ENCODE measurements at regions not wholly inside any gene's neighbourhood (a gene's known extent, or its start where the extent isn't known, plus 50 kb on each side); places are given as distances from the start of the nearest gene placed in this dataset.

DNA sequence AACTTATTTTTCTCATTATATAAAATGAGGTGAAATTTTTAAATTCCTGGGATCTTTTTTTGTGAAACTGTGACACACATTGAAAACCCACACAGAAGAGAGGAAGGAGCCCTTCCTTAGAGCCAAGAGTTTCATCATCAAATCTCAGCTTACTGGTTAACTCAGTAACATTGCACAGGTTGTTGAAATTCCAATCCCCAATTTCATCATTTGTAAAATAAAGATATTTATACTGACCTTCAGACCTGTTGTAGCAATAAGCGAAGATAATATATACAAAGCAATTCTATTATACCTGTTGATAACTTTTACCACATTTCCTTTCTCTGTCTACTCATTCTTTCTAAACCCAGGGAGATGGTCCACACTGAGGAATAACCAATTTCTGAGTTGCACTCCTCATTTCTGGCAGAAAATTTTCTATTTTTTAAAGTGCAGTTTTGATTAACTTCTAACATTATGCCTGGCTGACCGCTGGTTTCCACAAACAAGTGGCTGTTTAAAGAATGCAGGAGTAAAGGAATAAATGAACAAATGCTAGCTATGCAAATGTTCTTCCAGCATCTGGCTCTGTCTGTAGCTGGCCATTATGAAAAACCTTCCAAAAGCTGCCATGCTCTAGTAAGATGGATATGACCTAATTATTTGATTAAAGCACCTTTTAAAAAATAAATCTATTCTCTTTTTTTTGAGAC, 105.7 kb upstream of the LINC00305 start:
- Histone ChIP-seq H3K36me3 (ENCODE audit: low read length) (no peaks in the 10 kb centered on the region), H2AFZ (ENCODE audit: low read depth, low read length, severe bottlenecking) (no peak overlapping the region), H3K27ac (ENCODE audit: low read depth, low read length) (no peak overlapping the region), H3K79me2 (ENCODE audit: insufficient read depth, low read length) (no peaks in the 10 kb centered on the region), H3K4me2 (ENCODE audit: low read depth, low read length, poor library complexity, severe bottlenecking) (no peak overlapping the region), H3K27me3 (ENCODE audit: low read length) (no peaks in the 10 kb centered on the region), H3K9ac (ENCODE audit: low read length) (no peak overlapping the region), H4K20me1 (ENCODE audit: low read depth, low read length) (no peaks in the 10 kb centered on the region), H3K4me3 (ENCODE audit: insufficient read depth, low read length, poor library complexity, severe bottlenecking) (no peak overlapping the region), H3F3A (ENCODE audit: insufficient read depth) (no peaks in the 10 kb centered on the region), H3K9me2 (replicated peaks; ENCODE audit: insufficient read depth, low read length) (no peaks in the 10 kb centered on the region), H3K9me3 (ENCODE audit: insufficient read depth, low read length) (no peaks in the 10 kb centered on the region)
- TF ChIP-seq, protein P1, sequence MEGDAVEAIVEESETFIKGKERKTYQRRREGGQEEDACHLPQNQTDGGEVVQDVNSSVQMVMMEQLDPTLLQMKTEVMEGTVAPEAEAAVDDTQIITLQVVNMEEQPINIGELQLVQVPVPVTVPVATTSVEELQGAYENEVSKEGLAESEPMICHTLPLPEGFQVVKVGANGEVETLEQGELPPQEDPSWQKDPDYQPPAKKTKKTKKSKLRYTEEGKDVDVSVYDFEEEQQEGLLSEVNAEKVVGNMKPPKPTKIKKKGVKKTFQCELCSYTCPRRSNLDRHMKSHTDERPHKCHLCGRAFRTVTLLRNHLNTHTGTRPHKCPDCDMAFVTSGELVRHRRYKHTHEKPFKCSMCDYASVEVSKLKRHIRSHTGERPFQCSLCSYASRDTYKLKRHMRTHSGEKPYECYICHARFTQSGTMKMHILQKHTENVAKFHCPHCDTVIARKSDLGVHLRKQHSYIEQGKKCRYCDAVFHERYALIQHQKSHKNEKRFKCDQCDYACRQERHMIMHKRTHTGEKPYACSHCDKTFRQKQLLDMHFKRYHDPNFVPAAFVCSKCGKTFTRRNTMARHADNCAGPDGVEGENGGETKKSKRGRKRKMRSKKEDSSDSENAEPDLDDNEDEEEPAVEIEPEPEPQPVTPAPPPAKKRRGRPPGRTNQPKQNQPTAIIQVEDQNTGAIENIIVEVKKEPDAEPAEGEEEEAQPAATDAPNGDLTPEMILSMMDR (IDR thresholded peaks at IDR 0.05; ENCODE audit: insufficient read depth, low read length, poor library complexity, severe bottlenecking) = no peak
- TF ChIP-seq EZH2phosphoT487 (conservative IDR thresholded peaks at IDR 0.05; ENCODE audit: low read length) = no peak

DNA sequence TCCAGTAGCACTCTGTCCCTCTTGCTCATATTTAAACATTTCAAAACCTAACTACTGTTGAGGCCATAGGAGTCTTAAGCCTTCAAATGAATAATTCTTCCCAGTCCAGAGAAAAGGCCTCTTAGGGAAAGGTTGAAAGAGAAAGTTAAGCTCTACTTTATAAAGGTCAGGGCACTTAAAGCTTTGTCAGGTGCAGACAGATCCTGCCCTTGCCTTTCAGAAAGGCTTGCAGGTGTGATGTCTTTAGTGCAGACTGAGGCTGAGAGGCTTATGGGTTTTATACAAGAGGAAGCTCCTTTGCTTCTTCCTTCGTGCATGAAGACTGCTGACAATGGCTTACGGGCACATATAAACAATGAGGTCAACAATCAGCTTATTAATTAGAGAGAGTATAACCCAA, 105.0 kb upstream of the LINC00305 start:
- Histone ChIP-seq H3K9me3 (ENCODE audit: insufficient read depth, low read length) (no peaks in the 10 kb centered on the region), H3K4me3 (ENCODE audit: insufficient read depth, low read length, poor library complexity, severe bottlenecking) (no peak overlapping the region), H3K79me2 (ENCODE audit: insufficient read depth, low read length) (no peaks in the 10 kb centered on the region), H3K27me3 (ENCODE audit: low read length) (no peaks in the 10 kb centered on the region), H3K36me3 (ENCODE audit: low read length) (no peaks in the 10 kb centered on the region), H3F3A (ENCODE audit: insufficient read depth) (no peaks in the 10 kb centered on the region), H4K20me1 (ENCODE audit: low read depth, low read length) (no peaks in the 10 kb centered on the region), H3K9me2 (replicated peaks; ENCODE audit: insufficient read depth, low read length) (no peaks in the 10 kb centered on the region), H3K9ac (ENCODE audit: low read length) (no peak overlapping the region), H2AFZ (ENCODE audit: low read depth, low read length, severe bottlenecking) (no peak overlapping the region), H3K27ac (ENCODE audit: low read depth, low read length) (no peak overlapping the region), H3K4me2 (ENCODE audit: low read depth, low read length, poor library complexity, severe bottlenecking) (no peak overlapping the region)
- TF ChIP-seq, protein P1 (IDR thresholded peaks at IDR 0.05; ENCODE audit: insufficient read depth, low read length, poor library complexity, severe bottlenecking) = no peak
- no peak for TF ChIP-seq EZH2phosphoT487 (conservative IDR thresholded peaks at IDR 0.05; ENCODE audit: low read length)

DNA sequence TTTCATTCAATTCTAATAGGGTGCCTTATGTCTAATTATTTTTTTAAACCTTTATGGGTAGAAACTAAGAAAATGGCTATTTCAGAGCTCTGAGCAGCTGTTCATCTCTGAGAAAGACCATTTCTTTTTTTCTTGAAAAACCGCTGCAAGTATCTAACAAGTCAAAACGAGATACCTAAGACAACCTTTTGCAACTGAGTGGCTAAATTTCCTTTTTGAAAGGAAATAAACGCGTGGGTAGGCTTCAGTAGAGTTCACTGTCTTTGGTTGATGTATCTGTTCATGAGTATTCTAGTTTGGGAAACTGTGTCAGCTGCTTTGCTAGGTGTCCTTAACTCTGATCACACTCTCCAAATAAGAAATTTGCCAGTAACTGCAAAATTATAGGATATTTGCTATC, 104.3 kb upstream of the LINC00305 start:
- no peaks in the 10 kb centered on the region for H3K9me3 ChIP-seq (ENCODE audit: insufficient read depth, low read length)
- no peaks in the 10 kb centered on the region for H3K27me3 ChIP-seq (ENCODE audit: low read length)
- no peaks in the 10 kb centered on the region for H3K79me2 ChIP-seq (ENCODE audit: insufficient read depth, low read length)
- H3K9ac ChIP-seq (ENCODE audit: low read length) = no peak overlapping the region
- no peaks in the 10 kb centered on the region for H4K20me1 ChIP-seq (ENCODE audit: low read depth, low read length)
- no peaks in the 10 kb centered on the region for H3K36me3 ChIP-seq (ENCODE audit: low read length)
- TF ChIP-seq, protein P1 (IDR thresholded peaks at IDR 0.05; ENCODE audit: insufficient read depth, low read length, poor library complexity, severe bottlenecking) = no peak
- no peak for TF ChIP-seq EZH2phosphoT487 (conservative IDR thresholded peaks at IDR 0.05; ENCODE audit: low read length)
- H2AFZ ChIP-seq (ENCODE audit: low read depth, low read length, severe bottlenecking) = no peak overlapping the region
- H3F3A ChIP-seq (ENCODE audit: insufficient read depth) = no peaks in the 10 kb centered on the region
- no peak overlapping the region for H3K4me3 ChIP-seq (ENCODE audit: insufficient read depth, low read length, poor library complexity, severe bottlenecking)
- H3K9me2 ChIP-seq (replicated peaks; ENCODE audit: insufficient read depth, low read length) = no peaks in the 10 kb centered on the region
- H3K27ac ChIP-seq (ENCODE audit: low read depth, low read length) = no peak overlapping the region
- H3K4me2 ChIP-seq (ENCODE audit: low read depth, low read length, poor library complexity, severe bottlenecking) = no peak overlapping the region

Measured in SU-DHL-6 (cell line).